PC-9 (cell line): ENCODE measurements at regions not wholly inside any gene's neighbourhood (a gene's known extent, or its start where the extent isn't known, plus 50 kb on each side); places are given as distances from the start of the nearest gene placed in this dataset.

Experiments
- EZH2 ChIP-seq: fragments of 200-600 bp; sonication (generic); IDR thresholded peaks from 2 replicates; pipeline ENCODE4 v1.8.0; 2017; ENCODE audit warnings: antibody characterized with exemption, low read depth
- TF ChIP-seq, protein P1 (sequence below): fragments of 200-600 bp; sonication (generic); conservative IDR thresholded peaks from 2 replicates; pipeline ENCODE4 v1.6.1; 2017; ENCODE audit warnings: mixed run types, antibody characterized with exemption, mild to moderate bottlenecking, moderate library complexity

- TF ChIP-seq, protein P1, sequence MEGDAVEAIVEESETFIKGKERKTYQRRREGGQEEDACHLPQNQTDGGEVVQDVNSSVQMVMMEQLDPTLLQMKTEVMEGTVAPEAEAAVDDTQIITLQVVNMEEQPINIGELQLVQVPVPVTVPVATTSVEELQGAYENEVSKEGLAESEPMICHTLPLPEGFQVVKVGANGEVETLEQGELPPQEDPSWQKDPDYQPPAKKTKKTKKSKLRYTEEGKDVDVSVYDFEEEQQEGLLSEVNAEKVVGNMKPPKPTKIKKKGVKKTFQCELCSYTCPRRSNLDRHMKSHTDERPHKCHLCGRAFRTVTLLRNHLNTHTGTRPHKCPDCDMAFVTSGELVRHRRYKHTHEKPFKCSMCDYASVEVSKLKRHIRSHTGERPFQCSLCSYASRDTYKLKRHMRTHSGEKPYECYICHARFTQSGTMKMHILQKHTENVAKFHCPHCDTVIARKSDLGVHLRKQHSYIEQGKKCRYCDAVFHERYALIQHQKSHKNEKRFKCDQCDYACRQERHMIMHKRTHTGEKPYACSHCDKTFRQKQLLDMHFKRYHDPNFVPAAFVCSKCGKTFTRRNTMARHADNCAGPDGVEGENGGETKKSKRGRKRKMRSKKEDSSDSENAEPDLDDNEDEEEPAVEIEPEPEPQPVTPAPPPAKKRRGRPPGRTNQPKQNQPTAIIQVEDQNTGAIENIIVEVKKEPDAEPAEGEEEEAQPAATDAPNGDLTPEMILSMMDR, result no peak
- TF ChIP-seq EZH2, result no peak
Measured at GRCh38 chr5:124088289-124089032, 576.5 kb downstream of the CSNK1G3 start.
